ENCODE measurements at regions not wholly inside any gene's neighbourhood (a gene's known extent, or its start where the extent isn't known, plus 50 kb on each side); places are given as distances from the start of the nearest gene placed in this dataset.
A peak's percentile ranks its signal among the peaks of the same experiment; 100 is the strongest.

DNA sequence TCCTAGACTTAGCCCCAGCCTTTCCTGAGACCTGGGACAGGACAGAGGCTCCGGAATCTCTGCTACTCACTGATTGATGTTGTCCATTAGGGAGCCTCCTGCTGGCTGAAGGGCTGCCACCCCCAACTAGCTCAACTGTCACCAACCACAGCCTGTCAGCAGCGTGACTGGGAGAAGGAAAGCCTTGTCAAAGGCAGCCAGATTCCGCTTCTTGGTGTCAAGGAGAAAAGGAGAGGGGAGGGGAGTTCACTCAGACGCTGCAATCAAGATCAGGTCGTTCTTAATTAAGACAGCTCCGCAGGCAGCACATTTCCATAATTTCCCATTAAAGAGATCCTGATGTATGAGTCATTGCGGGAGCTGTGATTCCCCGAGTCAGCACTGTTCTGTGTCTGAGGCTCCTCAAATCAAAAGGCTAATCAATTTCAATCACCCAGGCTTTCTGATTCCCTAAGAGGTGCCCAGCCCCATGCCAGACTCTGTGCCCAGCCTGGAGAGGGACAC lies 152.8 kb upstream of the ZBED5 start:
- TF ChIP-seq CTCF (IDR thresholded peaks at IDR 0.05; ENCODE audit: low read depth, low read length, missing control alignments): peak; percentile 33
- no peak overlapping the region for H3K4me3 ChIP-seq (ENCODE audit: low read depth, low read length)
- DNase-seq (ENCODE audit: low read depth): no peak

DNA sequence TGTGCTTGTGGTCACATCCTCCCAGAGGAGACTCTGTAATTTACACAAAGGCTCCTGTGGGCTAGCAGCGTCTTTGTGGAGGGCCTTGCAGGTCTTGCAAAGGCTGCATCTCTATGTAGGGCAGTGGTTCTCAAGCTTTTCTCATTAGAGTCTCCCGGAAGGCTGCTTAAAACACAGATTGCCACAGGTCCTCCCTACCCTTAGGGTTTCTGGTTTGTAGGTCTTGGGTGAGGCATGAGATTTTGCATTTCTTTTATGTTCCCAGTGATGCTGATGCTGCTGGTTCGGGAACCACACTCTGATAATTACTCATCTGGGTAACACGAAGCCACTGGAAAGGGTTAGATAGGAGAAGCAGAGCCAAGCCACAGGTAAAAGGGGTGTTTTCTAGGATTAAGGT lies 151.3 kb upstream of the ZBED5 start:
- DNase-seq (ENCODE audit: low read depth): no peak
- no peak overlapping the region for H3K4me3 ChIP-seq (ENCODE audit: low read depth, low read length)
- no peak for TF ChIP-seq CTCF (IDR thresholded peaks at IDR 0.05; ENCODE audit: low read depth, low read length, missing control alignments)

GRCh38 chr11:11004069-11004468 lies 146.2 kb upstream of the ZBED5 start:
- TF ChIP-seq CTCF (IDR thresholded peaks at IDR 0.05; ENCODE audit: low read depth, low read length, missing control alignments): no peak
- no peak overlapping the region for H3K4me3 ChIP-seq (ENCODE audit: low read depth, low read length)
- DNase-seq (ENCODE audit: low read depth): no peak

- H3K4me3 ChIP-seq (ENCODE audit: low read depth, low read length): no peak overlapping the region
- DNase-seq (ENCODE audit: low read depth): no peak
- TF ChIP-seq CTCF (IDR thresholded peaks at IDR 0.05; ENCODE audit: low read depth, low read length, missing control alignments): no peak
Observed at GRCh38 chr11:11003226-11003625, 145.4 kb upstream of the ZBED5 start.

DNA sequence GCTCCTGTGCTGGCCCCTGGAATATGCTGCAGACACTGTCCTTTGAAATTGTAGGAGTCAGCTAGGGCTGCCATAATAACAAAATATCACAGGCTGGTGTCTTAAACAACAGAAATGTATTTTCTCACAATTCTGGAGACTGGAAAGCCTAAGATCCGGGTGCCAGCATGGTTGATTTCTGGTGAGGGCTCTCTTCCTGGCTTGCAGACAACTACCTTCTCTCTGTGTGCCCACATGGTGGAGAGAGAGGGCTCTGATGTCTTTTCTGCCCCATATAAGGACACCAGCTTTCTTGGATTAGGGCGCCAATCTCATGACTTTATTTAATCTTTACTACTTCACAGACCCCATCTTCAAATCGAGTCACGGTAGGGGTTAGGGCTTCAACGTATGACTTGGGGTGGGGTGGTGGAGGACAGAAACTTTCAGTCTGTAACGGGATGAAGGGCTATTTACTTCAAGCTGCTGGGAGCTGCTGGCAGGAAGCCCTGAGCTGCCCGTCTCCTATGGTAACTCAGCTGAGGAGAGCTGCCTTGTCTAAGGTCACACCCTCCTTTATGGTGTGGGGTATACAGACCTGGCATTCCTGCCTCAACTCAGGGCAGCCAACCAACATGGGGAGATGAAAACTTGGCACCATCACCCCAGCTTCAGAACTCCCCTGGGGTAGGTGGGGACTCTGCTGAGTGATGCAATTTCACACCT lies 142.9 kb upstream of the ZBED5 start:
- DNase-seq (ENCODE audit: low read depth): no peak
- TF ChIP-seq CTCF (IDR thresholded peaks at IDR 0.05; ENCODE audit: low read depth, low read length, missing control alignments): no peak
- H3K4me3 ChIP-seq (ENCODE audit: low read depth, low read length): no peak overlapping the region

DNA sequence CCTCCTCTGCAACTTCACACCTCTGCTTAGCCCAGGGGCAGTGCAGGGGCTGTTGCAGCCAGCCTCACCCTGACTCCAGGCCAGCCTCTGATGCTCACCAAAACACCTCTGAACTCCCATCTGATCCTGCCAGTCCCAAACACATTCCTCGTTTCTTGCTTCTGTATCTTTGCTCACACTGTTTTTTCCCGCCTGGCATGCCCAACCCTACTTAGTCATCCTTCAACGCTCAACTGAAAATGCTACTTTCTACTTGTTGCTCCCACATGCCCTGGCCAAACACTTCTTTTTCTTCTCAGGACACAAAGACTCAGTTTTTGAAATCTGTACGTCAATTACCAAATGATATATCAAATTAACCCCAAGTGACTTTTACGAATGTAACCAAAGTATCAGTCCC lies 140.8 kb upstream of the ZBED5 start:
- no peak for TF ChIP-seq CTCF (IDR thresholded peaks at IDR 0.05; ENCODE audit: low read depth, low read length, missing control alignments)
- no peak for DNase-seq (ENCODE audit: low read depth)
- H3K4me3 ChIP-seq (ENCODE audit: low read depth, low read length): no peak overlapping the region

GRCh38 chr11:10996678-10997077 lies 138.8 kb upstream of the ZBED5 start:
- no peak for TF ChIP-seq CTCF (IDR thresholded peaks at IDR 0.05; ENCODE audit: low read depth, low read length, missing control alignments)
- DNase-seq (ENCODE audit: low read depth): no peak
- no peak overlapping the region for H3K4me3 ChIP-seq (ENCODE audit: low read depth, low read length)

Measured in GM12864 (cell line).